ENCODE measurements at regions not wholly inside any gene's neighbourhood (a gene's known extent, or its start where the extent isn't known, plus 50 kb on each side); places are given as distances from the start of the nearest gene placed in this dataset.

- TF ChIP-seq CTCF (IDR thresholded peaks at IDR 0.05) (no peak), ZFX (IDR thresholded peaks at IDR 0.05; ENCODE audit: borderline replicate concordance) (no peak)
Observed at GRCh38 chr9:101999441-101999840, 261.0 kb upstream of the GRIN3A start.
